GM12878 (cell line): ENCODE measurements at regions not wholly inside any gene's neighbourhood (a gene's known extent, or its start where the extent isn't known, plus 50 kb on each side); places are given as distances from the start of the nearest gene placed in this dataset.

Experiments
- ATAC-seq: fragments of 200-7000 bp; cut with Tn5 transposase; 3 replicates; pipeline ENCODE4 v1.9.1; 2020; ENCODE audit warnings: mild to moderate bottlenecking, moderate library complexity
- BruUV-seq: library from RNA; stranded (reverse); fragments of 400-500 nt; replicated peaks from 2 replicates; lab custom pipeline; 2021; lab: Mats Ljungman, UMichigan
- CTCF ChIA-PET: fragments of 300-600 bp; sonication (Branson Sonifier 250); formaldehyde crosslinking; extraction: SDS; loops from one replicate; lab custom pipeline; 2021; ENCODE audit warnings: inconsistent platforms; lab: Yijun Ruan, JAX
- POLR2A ChIA-PET: fragments of 350-600 bp; formaldehyde crosslinking; extraction: SDS; loops from one replicate; lab custom pipeline; 2021; ENCODE audit warnings: inconsistent platforms; lab: Charles Lee
- RAD21 ChIA-PET: fragments of 300-600 bp; sonication (Branson Sonifier 250); formaldehyde crosslinking; loops from one replicate; lab custom pipeline; 2023; ENCODE audit warnings: antibody characterized with exemption; ENCODE audit not compliant: unreplicated experiment; lab: Charles Lee
- SMC1A ChIA-PET: fragments of 300-600 bp; sonication (Branson Sonifier 250); formaldehyde crosslinking; loops from one replicate; lab custom pipeline; 2023; ENCODE audit not compliant: unreplicated experiment, uncharacterized antibody; lab: Charles Lee
- DNase-seq: peaks from one replicate; pipeline ENCODE4 v3.0.0-alpha.2; 2011; ENCODE audit warnings: low read depth, low spot score
- FAIRE-seq: peaks from 3 replicates; lab custom pipeline; 2011; peaks lifted over from hg19 to GRCh38; lab: Jason Lieb, UNC
- H2AFZ ChIP-seq: 2 replicates; pipeline ENCODE4 v1.6.0; 2011; ENCODE audit warnings: low read depth, low read length, control low read depth; ENCODE audit not compliant: control insufficient read depth
- H3K27ac ChIP-seq: 2 replicates; pipeline ENCODE4 v1.5.1; 2011; ENCODE audit warnings: control low read depth; ENCODE audit not compliant: control insufficient read depth, insufficient read depth
- H3K27me3 ChIP-seq, 2 experiments: replicated peaks in 1 of 2; 2 replicates each; pipeline versions ENCODE4 v1.6.0 to v1.6.1; 2011; ENCODE audit warnings: low read length in 1 of 2; ENCODE audit not compliant: control insufficient read depth in 2 of 2, insufficient read depth in 2 of 2
- H3K36me3 ChIP-seq, 2 experiments: 2 replicates each; pipeline ENCODE4 v1.5.1; 2011; ENCODE audit warnings: low read length in 1 of 2; ENCODE audit not compliant: control insufficient read depth in 2 of 2, insufficient read depth in 2 of 2
- H3K4me1 ChIP-seq: 2 replicates; pipeline ENCODE4 v1.6.1; 2011; ENCODE audit warnings: mild to moderate bottlenecking, low read length, moderate library complexity, mixed read lengths; ENCODE audit not compliant: control insufficient read depth, insufficient read depth
- H3K4me2 ChIP-seq: 2 replicates; pipeline ENCODE4 v1.6.0; 2011; ENCODE audit warnings: control low read depth; ENCODE audit not compliant: control insufficient read depth, insufficient read depth
- H3K4me3 ChIP-seq: fragments of 200-600 bp; sonication (generic); 2 replicates; pipeline ENCODE4 v1.5.1; 2016
- H3K79me2 ChIP-seq: 2 replicates; pipeline ENCODE4 v1.6.0; 2011; ENCODE audit warnings: low read length; ENCODE audit not compliant: control insufficient read depth, insufficient read depth
- H3K9ac ChIP-seq: 2 replicates; pipeline ENCODE4 v1.8.0; 2011; ENCODE audit warnings: low read length, control low read depth, mixed read lengths; ENCODE audit not compliant: control insufficient read depth, insufficient read depth
- H3K9me3 ChIP-seq: replicated peaks from 3 replicates; pipeline ENCODE4 v1.5.1; 2011; ENCODE audit warnings: mild to moderate bottlenecking, low read length; ENCODE audit not compliant: control insufficient read depth, insufficient read depth
- H4K20me1 ChIP-seq: 2 replicates; pipeline ENCODE4 v1.6.0; 2011; ENCODE audit not compliant: control insufficient read depth, insufficient read depth
- ATF7 ChIP-seq: fragments of 450-650 bp; IDR thresholded peaks from 2 replicates; pipeline ENCODE4 v1.6.1; 2016; ENCODE audit warnings: low read depth, mild to moderate bottlenecking
- BCL3 ChIP-seq: IDR thresholded peaks from 2 replicates; pipeline ENCODE4 v1.6.1; 2011; ENCODE audit warnings: borderline replicate concordance, low read depth, mild to moderate bottlenecking, moderate library complexity, low read length; ENCODE audit not compliant: insufficient read depth, poor library complexity, severe bottlenecking
- CREB1 ChIP-seq: IDR thresholded peaks from 2 replicates; pipeline ENCODE4 v1.6.1; 2012; ENCODE audit warnings: low read depth, mild to moderate bottlenecking, inconsistent platforms
- EZH2 ChIP-seq: IDR thresholded peaks from 2 replicates; pipeline ENCODE4 v1.6.1; 2012; ENCODE audit warnings: low read depth, mild to moderate bottlenecking, control low read depth, inconsistent platforms, low read length, borderline replicate concordance; ENCODE audit not compliant: control insufficient read depth
- FOXK2 ChIP-seq: fragments of 450-650 bp; IDR thresholded peaks from 2 replicates; pipeline ENCODE4 v1.6.1; 2017; ENCODE audit warnings: mild to moderate bottlenecking, moderate library complexity
- MLLT1 ChIP-seq: fragments of 450-650 bp; IDR thresholded peaks from 2 replicates; pipeline ENCODE4 v1.6.1; 2016; ENCODE audit warnings: mild to moderate bottlenecking
- NFIC ChIP-seq: IDR thresholded peaks from 2 replicates; pipeline ENCODE4 v1.6.1; 2012; ENCODE audit warnings: low read depth, mild to moderate bottlenecking, inconsistent platforms, low read length, moderate library complexity
- NRF1 ChIP-seq: conservative IDR thresholded peaks from 2 replicates; pipeline ENCODE4 v1.6.1; 2011; ENCODE audit warnings: mild to moderate bottlenecking, low read depth, low read length, improper control_type of control experiment
- PML ChIP-seq: IDR thresholded peaks from 2 replicates; pipeline ENCODE4 v1.6.1; 2012; ENCODE audit warnings: low read length, inconsistent platforms
- POLR2A ChIP-seq: IDR thresholded peaks from 2 replicates; pipeline ENCODE4 v1.6.1; 2011; ENCODE audit warnings: low read depth, mild to moderate bottlenecking, low read length
- POLR2AphosphoS5 ChIP-seq: IDR thresholded peaks from 2 replicates; pipeline ENCODE4 v1.6.1; 2011; ENCODE audit warnings: mild to moderate bottlenecking, low read length, inconsistent platforms
- ZBTB11 ChIP-seq: fragments of 450-650 bp; formaldehyde crosslinking; IDR thresholded peaks from 2 replicates; pipeline ENCODE4 v1.5.0; 2022; ENCODE audit warnings: mild to moderate bottlenecking, missing genetic modification characterization
- WGBS: methylation state at CpG from one replicate; pipeline ENCODE4 v1.1.6; 2016; ENCODE audit warnings: low lambda C conversion rate; ENCODE audit not compliant: insufficient replicate concordance, insufficient coverage; ENCODE audit errors: missing lambda C conversion rate; 5-methylcytosine and 5-hydroxymethylcytosine counted together
- in situ Hi-C: fragments of 300-500 bp; cut with MboI; formaldehyde crosslinking; loops from 9 replicates; pipeline ENCODE4 v1.14.3; 2018; ENCODE audit warnings: mixed read lengths
- intact Hi-C: fragments of 100-400 bp; cut with micrococcal nuclease; formaldehyde crosslinking; loops from one replicate; pipeline ENCODE4 v1.14.2; 2022; ENCODE audit not compliant: unreplicated experiment

- ChIA-PET SMC1A (no interaction called here), CTCF (no interaction called here), RAD21 (no interaction called here), POLR2A (no interaction called here)
- intact Hi-C loops, result no loop called here
- H3K79me2 ChIP-seq, result no peaks in the 10 kb centered on the region
- H3K4me1 ChIP-seq, result no peaks in the 10 kb centered on the region
- no TSS peak for BruUV-seq
- in situ Hi-C loops, result no loop called here
- H2AFZ ChIP-seq, result no peak overlapping the region
- no peaks in the 10 kb centered on the region for H3K27me3 ChIP-seq
- FAIRE-seq, result no peak
- H3K9ac ChIP-seq, result no peak overlapping the region
- H3K4me2 ChIP-seq, result no peak overlapping the region
- H3K4me3 ChIP-seq, result no peak overlapping the region
- 35% methylated on average over 12 of the region's 12 CpGs for WGBS
- no peak for TF ChIP-seq ZBTB11 (CRISPR knock-in tag)
- no peak for TF ChIP-seq NRF1
- H3K9me3 ChIP-seq, result no peaks in the 10 kb centered on the region
- no peak for DNase-seq
- H4K20me1 ChIP-seq, result no peaks in the 10 kb centered on the region
- H3K36me3 ChIP-seq, result no peaks in the 10 kb centered on the region
- no peak overlapping the region for H3K27ac ChIP-seq
- no peak for ATAC-seq
Observed at GRCh38 chr20:56157530-56158203, 90.9 kb upstream of the MC3R start.

GRCh38 chr20:56158489-56158888 lies 90.0 kb upstream of the MC3R start:
- SMC1A ChIA-PET, result no interaction called here
- RAD21 ChIA-PET, result no interaction called here
- intact Hi-C loops (no loop called here), in situ Hi-C loops (no loop called here)
- Histone ChIP-seq H3K9me3 (no peaks in the 10 kb centered on the region), H3K4me1 (no peaks in the 10 kb centered on the region), H3K79me2 (no peaks in the 10 kb centered on the region), H3K4me3 (no peak overlapping the region), H3K27ac (no peak overlapping the region), H3K9ac (no peak overlapping the region), H3K4me2 (no peak overlapping the region), H3K27me3 (no peaks in the 10 kb centered on the region), H2AFZ (no peak overlapping the region), H3K36me3 (no peaks in the 10 kb centered on the region), H4K20me1 (no peaks in the 10 kb centered on the region)
- 36% methylated on average over 1 of the region's 1 CpG for WGBS
- CTCF ChIA-PET, result no interaction called here
- DNase-seq, result no peak
- POLR2A ChIA-PET, result no interaction called here
- no peak for FAIRE-seq
- ATAC-seq, result no peak
- no TSS peak for BruUV-seq
- TF ChIP-seq PML, result no peak
- no peak for TF ChIP-seq BCL3
- no peak for TF ChIP-seq CREB1
- TF ChIP-seq POLR2A, result no peak
- TF ChIP-seq EZH2, result no peak
- TF ChIP-seq NFIC, result no peak
- TF ChIP-seq ATF7, result no peak
- no peak for TF ChIP-seq NRF1
- no peak for TF ChIP-seq FOXK2
- no peak for TF ChIP-seq MLLT1
- TF ChIP-seq POLR2AphosphoS5, result no peak
